Panc1 (cell line): ENCODE measurements at regions not wholly inside any gene's neighbourhood (a gene's known extent, or its start where the extent isn't known, plus 50 kb on each side); places are given as distances from the start of the nearest gene placed in this dataset.

Experiments
- ATAC-seq: fragments of 200-7000 bp; cut with Tn5 transposase; 2 replicates; pipeline ENCODE4 v1.9.1; 2020; ENCODE audit warnings: mild to moderate bottlenecking, moderate library complexity
- BruUV-seq: library from RNA; stranded (reverse); fragments of 400-500 nt; replicated peaks from 2 replicates; lab custom pipeline; 2021; lab: Mats Ljungman, UMichigan
- CTCF ChIA-PET: fragments of 300-600 bp; sonication (Branson Sonifier 250); formaldehyde crosslinking; loops from one replicate; lab custom pipeline; 2022; ENCODE audit warnings: antibody characterized with exemption; lab: Charles Lee
- POLR2A ChIA-PET: fragments of 300-600 bp; sonication (Branson Sonifier 250); formaldehyde crosslinking; loops from one replicate; lab custom pipeline; 2022; ENCODE audit warnings: antibody characterized with exemption; lab: Charles Lee
- DNase-seq: peaks from one replicate; pipeline ENCODE4 v3.0.0-alpha.2; 2010; ENCODE audit warnings: low read depth, low spot score
- H3K27ac ChIP-seq: 2 replicates; pipeline ENCODE4 v1.5.1; 2011; ENCODE audit warnings: mild to moderate bottlenecking, low read length, inconsistent platforms
- H3K27me3 ChIP-seq: fragments of 200-500 bp; sonication (Bioruptor generic); 2 replicates; pipeline ENCODE4 v1.6.0; 2014; ENCODE audit warnings: low read length, inconsistent platforms; ENCODE audit not compliant: control insufficient read depth, insufficient read depth
- H3K36me3 ChIP-seq: fragments of 200-500 bp; sonication (Bioruptor generic); 2 replicates; pipeline ENCODE4 v1.5.1; 2014; ENCODE audit warnings: inconsistent platforms, mild to moderate bottlenecking, low read length, moderate library complexity; ENCODE audit not compliant: control insufficient read depth, insufficient read depth
- H3K4me1 ChIP-seq: 2 replicates; pipeline ENCODE4 v1.5.1; 2011; ENCODE audit warnings: inconsistent platforms, mild to moderate bottlenecking, low read length, moderate library complexity; ENCODE audit not compliant: control insufficient read depth, insufficient read depth
- H3K4me3 ChIP-seq, 2 experiments: 2 replicates each; pipeline ENCODE4 v1.5.1; 2011 to 2012; ENCODE audit warnings: low read depth in 2 of 2, low read length in 2 of 2, mild to moderate bottlenecking in 2 of 2, inconsistent platforms in 1 of 2, moderate library complexity in 1 of 2
- H3K9me3 ChIP-seq: fragments of 200-500 bp; sonication (Bioruptor generic); 2 replicates; pipeline ENCODE4 v1.5.1; 2014; ENCODE audit warnings: low read depth, mild to moderate bottlenecking, inconsistent platforms, low read length, moderate library complexity; ENCODE audit not compliant: control insufficient read depth, insufficient read depth
- CTCF ChIP-seq: fragments of 450-650 bp; IDR thresholded peaks from 2 replicates; pipeline ENCODE4 v1.5.1; 2017; ENCODE audit warnings: mild to moderate bottlenecking
- POLR2AphosphoS5 ChIP-seq: IDR thresholded peaks from 2 replicates; pipeline ENCODE4 v1.6.1; 2012; ENCODE audit warnings: mild to moderate bottlenecking, low read depth, low read length, moderate library complexity
- SIN3A ChIP-seq: IDR thresholded peaks from 2 replicates; pipeline ENCODE4 v1.6.1; 2012; ENCODE audit warnings: low read depth, mild to moderate bottlenecking, low read length, moderate library complexity, borderline replicate concordance; ENCODE audit not compliant: insufficient read depth
- TCF7L2 ChIP-seq: IDR thresholded peaks from 2 replicates; pipeline ENCODE4 v1.6.1; 2011; ENCODE audit warnings: mild to moderate bottlenecking, low read depth, low read length, inconsistent platforms
- in situ Hi-C: cut with HindIII; loops from 2 replicates; pipeline ENCODE4 v1.10.0; 2016; ENCODE audit warnings: low sequenced_read_pairs, low pct_unique_long_range_greater_than_20kb
- intact Hi-C: fragments of 100-400 bp; cut with micrococcal nuclease; formaldehyde crosslinking; loops from one replicate; pipeline ENCODE4 v1.10.0; 2022; ENCODE audit not compliant: unreplicated experiment
- TF ChIP-seq, protein P1 (sequence below), 2 experiments: IDR thresholded peaks; 2 replicates each; pipeline ENCODE4 v1.6.1; 2011 to 2012; ENCODE audit warnings: low read depth in 2 of 2, control low read depth in 1 of 2, low read length in 1 of 2, mild to moderate bottlenecking in 1 of 2, moderate library complexity in 1 of 2; ENCODE audit not compliant: insufficient read depth in 1 of 2

GRCh38 chr1:166789286-166789685 is 50.0 kb upstream of the POGK start:
- Histone ChIP-seq H3K27ac (no peak overlapping the region), H3K4me1 (no peaks in the 10 kb centered on the region), H3K4me3 (no peak overlapping the region), H3K27me3 (no peaks in the 10 kb centered on the region; the same call in 1 of the 2 replicates), H3K9me3 (no peaks in the 10 kb centered on the region), H3K36me3 (no peaks in the 10 kb centered on the region)
- BruUV-seq: no TSS peak
- in situ Hi-C loops (no loop called here), intact Hi-C loops (no loop called here)
- ChIA-PET CTCF (no interaction called here), POLR2A (no interaction called here)
- TF ChIP-seq, protein P1, sequence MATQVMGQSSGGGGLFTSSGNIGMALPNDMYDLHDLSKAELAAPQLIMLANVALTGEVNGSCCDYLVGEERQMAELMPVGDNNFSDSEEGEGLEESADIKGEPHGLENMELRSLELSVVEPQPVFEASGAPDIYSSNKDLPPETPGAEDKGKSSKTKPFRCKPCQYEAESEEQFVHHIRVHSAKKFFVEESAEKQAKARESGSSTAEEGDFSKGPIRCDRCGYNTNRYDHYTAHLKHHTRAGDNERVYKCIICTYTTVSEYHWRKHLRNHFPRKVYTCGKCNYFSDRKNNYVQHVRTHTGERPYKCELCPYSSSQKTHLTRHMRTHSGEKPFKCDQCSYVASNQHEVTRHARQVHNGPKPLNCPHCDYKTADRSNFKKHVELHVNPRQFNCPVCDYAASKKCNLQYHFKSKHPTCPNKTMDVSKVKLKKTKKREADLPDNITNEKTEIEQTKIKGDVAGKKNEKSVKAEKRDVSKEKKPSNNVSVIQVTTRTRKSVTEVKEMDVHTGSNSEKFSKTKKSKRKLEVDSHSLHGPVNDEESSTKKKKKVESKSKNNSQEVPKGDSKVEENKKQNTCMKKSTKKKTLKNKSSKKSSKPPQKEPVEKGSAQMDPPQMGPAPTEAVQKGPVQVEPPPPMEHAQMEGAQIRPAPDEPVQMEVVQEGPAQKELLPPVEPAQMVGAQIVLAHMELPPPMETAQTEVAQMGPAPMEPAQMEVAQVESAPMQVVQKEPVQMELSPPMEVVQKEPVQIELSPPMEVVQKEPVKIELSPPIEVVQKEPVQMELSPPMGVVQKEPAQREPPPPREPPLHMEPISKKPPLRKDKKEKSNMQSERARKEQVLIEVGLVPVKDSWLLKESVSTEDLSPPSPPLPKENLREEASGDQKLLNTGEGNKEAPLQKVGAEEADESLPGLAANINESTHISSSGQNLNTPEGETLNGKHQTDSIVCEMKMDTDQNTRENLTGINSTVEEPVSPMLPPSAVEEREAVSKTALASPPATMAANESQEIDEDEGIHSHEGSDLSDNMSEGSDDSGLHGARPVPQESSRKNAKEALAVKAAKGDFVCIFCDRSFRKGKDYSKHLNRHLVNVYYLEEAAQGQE (IDR thresholded peaks at IDR 0.05; ENCODE audit: insufficient read depth in 1 of 2, low read depth in 2 of 2, low read length in 1 of 2): no peak
- TF ChIP-seq CTCF (no peak), SIN3A (no peak), POLR2AphosphoS5 (no peak), TCF7L2 (no peak)
- no peak for ATAC-seq
- DNase-seq: no peak
